ENCODE measurements at regions not wholly inside any gene's neighbourhood (a gene's known extent, or its start where the extent isn't known, plus 50 kb on each side); places are given as distances from the start of the nearest gene placed in this dataset.
"Not testable (repeated sequence)": the region's sequence is repeated elsewhere in the genome, so short reads cannot be mapped to it uniquely, and the experiment has no call there.

DNA sequence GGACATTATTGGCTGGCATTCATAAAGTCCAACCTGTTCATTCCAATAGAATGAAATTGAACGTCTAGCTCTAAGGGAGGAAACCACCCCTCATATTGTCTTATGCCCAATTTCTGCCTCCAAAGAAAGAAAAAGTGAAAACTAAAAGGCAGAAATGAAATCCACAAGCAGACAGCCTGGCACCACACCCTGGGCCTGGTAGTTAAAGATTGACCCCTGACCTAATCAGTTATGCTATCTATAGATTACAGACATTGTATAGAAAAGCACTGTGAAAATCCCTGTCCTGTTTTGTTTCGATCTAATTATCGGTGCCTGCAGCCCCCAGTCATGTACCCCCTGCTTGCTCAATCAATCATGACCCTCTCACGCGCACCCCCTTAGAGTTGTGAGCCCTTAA, 54.3 kb upstream of the ATP1B1 start:
- TF ChIP-seq, protein P1, sequence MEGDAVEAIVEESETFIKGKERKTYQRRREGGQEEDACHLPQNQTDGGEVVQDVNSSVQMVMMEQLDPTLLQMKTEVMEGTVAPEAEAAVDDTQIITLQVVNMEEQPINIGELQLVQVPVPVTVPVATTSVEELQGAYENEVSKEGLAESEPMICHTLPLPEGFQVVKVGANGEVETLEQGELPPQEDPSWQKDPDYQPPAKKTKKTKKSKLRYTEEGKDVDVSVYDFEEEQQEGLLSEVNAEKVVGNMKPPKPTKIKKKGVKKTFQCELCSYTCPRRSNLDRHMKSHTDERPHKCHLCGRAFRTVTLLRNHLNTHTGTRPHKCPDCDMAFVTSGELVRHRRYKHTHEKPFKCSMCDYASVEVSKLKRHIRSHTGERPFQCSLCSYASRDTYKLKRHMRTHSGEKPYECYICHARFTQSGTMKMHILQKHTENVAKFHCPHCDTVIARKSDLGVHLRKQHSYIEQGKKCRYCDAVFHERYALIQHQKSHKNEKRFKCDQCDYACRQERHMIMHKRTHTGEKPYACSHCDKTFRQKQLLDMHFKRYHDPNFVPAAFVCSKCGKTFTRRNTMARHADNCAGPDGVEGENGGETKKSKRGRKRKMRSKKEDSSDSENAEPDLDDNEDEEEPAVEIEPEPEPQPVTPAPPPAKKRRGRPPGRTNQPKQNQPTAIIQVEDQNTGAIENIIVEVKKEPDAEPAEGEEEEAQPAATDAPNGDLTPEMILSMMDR (IDR thresholded peaks at IDR 0.05), result not testable (repeated sequence)
- not testable (repeated sequence) for TF ChIP-seq POLR2AphosphoS5 (IDR thresholded peaks at IDR 0.05; ENCODE audit: insufficient read depth in 1 of 2, low read depth in 1 of 2); POLR2A (IDR thresholded peaks at IDR 0.05)
